AG09309 (cell line): ENCODE measurements at regions not wholly inside any gene's neighbourhood (a gene's known extent, or its start where the extent isn't known, plus 50 kb on each side); places are given as distances from the start of the nearest gene placed in this dataset.
"Not testable (repeated sequence)": the region's sequence is repeated elsewhere in the genome, so short reads cannot be mapped to it uniquely, and the experiment has no call there.

Experiments
- DNase-seq: peaks from one replicate; pipeline ENCODE4 v3.0.0-alpha.2; 2010; ENCODE audit warnings: low read depth
- H3K4me3 ChIP-seq: 2 replicates; pipeline ENCODE4 v1.5.1; 2011; ENCODE audit warnings: mild to moderate bottlenecking, low read depth, low read length, moderate library complexity; ENCODE audit not compliant: control insufficient read depth
- TF ChIP-seq, protein P1 (sequence below): IDR thresholded peaks from 2 replicates; pipeline ENCODE4 v1.5.1; 2011; ENCODE audit warnings: mild to moderate bottlenecking, low read depth, low read length, inconsistent platforms; ENCODE audit not compliant: insufficient read depth, control insufficient read depth; ENCODE audit errors: missing control alignments

DNA sequence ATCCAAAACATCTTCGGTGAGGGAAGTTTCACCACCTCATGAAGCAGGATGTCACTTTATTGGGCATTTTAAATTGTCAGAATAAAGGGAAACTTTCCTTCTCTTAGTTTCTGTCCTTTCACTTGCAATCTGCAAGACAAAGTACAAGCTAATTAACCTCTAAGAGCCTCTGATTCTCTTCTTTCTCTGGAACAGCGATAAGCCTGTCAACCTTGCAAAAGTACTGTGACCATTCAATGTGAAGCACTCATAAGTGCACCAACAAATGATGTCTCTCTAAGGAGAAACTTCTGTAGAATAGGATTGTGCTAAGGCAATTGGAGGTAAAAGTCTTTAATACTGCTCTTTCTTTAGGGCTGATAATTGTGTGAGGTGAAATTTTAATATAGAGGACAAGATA is 1622.3 kb downstream of the CDH8 start:
- DNase-seq: no peak
- no peak overlapping the region for H3K4me3 ChIP-seq

DNA sequence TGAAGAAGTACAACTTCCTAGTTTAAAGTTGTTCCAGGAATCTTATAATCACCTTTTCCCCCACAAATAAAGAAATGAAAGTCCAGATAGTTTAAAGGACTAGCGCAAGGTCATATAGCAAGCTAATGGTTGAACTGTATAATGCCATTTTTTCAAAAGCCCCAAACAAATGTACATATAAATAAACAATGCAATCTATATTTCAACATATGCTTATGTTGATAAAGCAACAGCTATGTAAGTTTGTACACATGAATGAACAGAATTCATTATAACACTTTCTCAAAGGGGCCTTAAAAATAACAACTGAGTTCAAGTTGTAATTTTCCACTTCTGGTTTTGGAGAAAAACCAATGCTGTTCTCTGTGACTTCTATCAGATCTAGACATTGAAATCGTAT is 1628.6 kb downstream of the CDH8 start:
- no peak overlapping the region for H3K4me3 ChIP-seq
- DNase-seq: no peak
- TF ChIP-seq, protein P1, sequence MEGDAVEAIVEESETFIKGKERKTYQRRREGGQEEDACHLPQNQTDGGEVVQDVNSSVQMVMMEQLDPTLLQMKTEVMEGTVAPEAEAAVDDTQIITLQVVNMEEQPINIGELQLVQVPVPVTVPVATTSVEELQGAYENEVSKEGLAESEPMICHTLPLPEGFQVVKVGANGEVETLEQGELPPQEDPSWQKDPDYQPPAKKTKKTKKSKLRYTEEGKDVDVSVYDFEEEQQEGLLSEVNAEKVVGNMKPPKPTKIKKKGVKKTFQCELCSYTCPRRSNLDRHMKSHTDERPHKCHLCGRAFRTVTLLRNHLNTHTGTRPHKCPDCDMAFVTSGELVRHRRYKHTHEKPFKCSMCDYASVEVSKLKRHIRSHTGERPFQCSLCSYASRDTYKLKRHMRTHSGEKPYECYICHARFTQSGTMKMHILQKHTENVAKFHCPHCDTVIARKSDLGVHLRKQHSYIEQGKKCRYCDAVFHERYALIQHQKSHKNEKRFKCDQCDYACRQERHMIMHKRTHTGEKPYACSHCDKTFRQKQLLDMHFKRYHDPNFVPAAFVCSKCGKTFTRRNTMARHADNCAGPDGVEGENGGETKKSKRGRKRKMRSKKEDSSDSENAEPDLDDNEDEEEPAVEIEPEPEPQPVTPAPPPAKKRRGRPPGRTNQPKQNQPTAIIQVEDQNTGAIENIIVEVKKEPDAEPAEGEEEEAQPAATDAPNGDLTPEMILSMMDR: no peak

More for the DNA sequence above, 1622.3 kb downstream of the CDH8 start:
- TF ChIP-seq, protein P1: no peak

DNA sequence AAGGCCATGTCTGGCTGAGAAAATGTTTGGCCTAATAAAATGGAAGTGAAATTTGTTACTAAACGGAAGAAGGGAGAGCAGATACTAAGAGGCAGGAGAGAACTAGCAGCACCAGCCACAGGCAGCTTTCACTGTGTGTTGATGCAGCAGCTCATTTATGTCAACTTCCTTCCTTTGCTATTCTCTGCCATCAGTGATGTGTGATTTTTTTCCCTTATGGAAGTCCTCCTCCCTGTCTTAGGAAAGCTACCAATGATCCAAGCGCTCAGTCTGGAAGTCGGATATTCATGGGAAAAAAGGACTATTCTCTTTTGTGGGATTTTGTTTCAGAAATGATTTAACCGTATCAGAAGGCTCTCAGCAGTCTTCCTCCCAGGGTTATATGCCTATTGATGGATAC is 1629.2 kb downstream of the CDH8 start:
- TF ChIP-seq, protein P1: no peak
- DNase-seq: no peak
- H3K4me3 ChIP-seq: no peak overlapping the region

DNA sequence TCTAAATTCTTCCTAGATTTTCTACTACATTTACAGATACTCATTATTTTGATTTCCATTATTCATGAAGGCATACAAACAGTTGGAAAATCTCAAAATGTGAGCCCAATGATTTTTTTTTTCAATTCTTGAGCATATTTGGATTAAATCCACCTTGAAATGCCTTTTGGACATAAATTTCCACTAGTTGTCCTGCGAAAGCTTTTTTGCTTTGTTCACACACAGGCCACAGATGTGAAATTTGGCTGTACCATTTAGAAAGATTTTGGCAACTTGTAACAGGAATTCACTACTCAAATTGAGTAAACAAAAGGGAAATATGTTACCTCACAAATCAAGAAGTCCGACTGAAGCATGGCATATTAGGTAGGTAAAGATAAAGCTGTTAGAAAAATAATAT is 1631.0 kb downstream of the CDH8 start:
- TF ChIP-seq, protein P1: no peak
- no peak overlapping the region for H3K4me3 ChIP-seq
- DNase-seq: no peak

DNA sequence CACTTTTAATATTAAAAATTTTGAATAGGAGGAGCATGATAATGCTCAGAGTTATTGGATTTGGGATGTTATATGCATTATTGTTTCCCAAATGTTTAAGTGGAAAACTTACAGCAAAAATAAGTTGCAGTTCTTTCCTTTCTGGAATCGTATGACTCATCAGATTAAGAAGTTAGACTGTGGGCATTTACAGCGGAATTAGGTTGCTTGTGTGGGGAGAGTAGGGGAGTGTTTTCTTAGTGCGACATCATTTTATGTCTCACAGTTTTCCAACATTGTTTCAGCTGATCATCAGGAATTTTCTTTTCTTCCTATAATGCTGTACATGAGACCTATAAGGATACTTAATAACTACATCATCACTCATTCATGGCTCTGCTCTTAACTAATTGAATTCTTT is 1631.8 kb downstream of the CDH8 start:
- no peak overlapping the region for H3K4me3 ChIP-seq
- TF ChIP-seq, protein P1: no peak
- DNase-seq: no peak

DNA sequence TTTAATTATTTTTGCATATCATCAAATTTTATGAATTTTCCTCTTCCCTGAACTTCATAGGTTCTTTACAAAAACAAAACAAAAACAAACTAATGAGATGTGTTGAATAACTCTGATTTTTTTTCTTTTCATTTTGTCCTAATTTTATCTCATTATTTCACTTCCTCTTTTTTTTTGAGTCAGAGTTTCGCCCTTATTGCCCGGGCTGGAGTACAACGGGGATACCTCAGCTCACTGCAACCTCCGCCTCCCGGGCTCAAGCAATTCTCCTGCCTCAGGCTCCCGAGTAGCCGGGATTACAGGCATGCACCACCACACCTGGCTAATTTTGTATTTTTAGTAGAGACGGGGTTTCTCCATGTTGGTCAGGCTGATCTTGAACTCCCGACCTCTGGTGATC is 1633.3 kb downstream of the CDH8 start:
- H3K4me3 ChIP-seq, DNase-seq: not testable (repeated sequence)

DNA sequence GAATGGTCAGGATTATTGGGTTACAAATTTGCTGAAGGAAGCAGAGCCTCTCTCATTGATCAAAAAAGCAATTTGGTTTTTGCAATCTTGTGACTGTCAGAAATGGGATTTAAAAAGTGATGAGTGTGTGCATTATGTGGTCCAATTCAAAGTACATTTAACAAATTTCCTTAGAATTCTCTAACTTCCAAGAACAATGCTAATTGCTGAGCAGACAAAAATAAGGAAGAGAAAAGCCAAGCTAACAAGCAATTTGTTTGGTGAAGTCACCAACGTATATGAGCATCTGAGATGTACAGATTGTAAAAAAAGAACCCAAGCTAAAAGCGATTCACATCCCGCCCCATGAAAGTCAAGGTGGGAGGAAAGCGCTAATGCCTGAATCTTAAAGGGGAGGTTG is 1643.9 kb downstream of the CDH8 start:
- DNase-seq: no peak
- H3K4me3 ChIP-seq: no peak overlapping the region
- TF ChIP-seq, protein P1: no peak
